ENCODE measurements at regions not wholly inside any gene's neighbourhood (a gene's known extent, or its start where the extent isn't known, plus 50 kb on each side); places are given as distances from the start of the nearest gene placed in this dataset.
"Not testable (repeated sequence)": the region's sequence is repeated elsewhere in the genome, so short reads cannot be mapped to it uniquely, and the experiment has no call there.

GRCh38 chr15:53836618-53837017 lies 77.2 kb upstream of the WDR72 start:
- no peaks in the 10 kb centered on the region for H3K36me3 Mint-ChIP-seq (ENCODE audit: insufficient read depth in 2 of 2)
- H3K27ac Mint-ChIP-seq, result no peak overlapping the region
- H3K27me3 Mint-ChIP-seq (ENCODE audit: low read depth), result no peaks in the 10 kb centered on the region

DNA sequence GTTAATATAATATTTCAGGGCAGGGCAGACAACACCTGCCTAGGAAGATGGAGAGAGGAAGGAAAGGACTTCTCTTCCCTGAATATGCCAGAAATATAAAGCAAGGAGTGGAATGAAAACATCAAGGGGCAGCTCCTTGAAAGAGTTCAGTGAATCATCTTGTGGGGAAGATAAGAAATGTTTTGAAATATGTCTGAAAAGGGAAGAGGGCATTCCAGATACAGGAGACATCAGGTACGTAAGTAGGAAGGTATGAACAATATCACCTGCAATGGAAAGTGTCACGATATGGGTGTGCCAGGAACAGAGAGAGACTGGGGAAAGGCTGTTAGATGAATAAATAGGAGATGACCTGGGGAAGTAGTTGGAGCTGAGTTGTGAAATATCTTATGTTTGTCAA lies 75.8 kb upstream of the WDR72 start:
- H3K36me3 Mint-ChIP-seq (ENCODE audit: insufficient read depth in 2 of 2), result no peaks in the 10 kb centered on the region
- H3K27me3 Mint-ChIP-seq (ENCODE audit: low read depth), result no peaks in the 10 kb centered on the region
- DNase-seq (no peak), ATAC-seq (replicated peaks in 1 of 2) (no peak)
- H3K4me3 Mint-ChIP-seq, result no peak overlapping the region
- H3K4me1 Mint-ChIP-seq (ENCODE audit: low read depth), result no peaks in the 10 kb centered on the region
- H3K9me3 Mint-ChIP-seq, result no peaks in the 10 kb centered on the region
- no peak overlapping the region for H3K27ac Mint-ChIP-seq

More at GRCh38 chr15:53836618-53837017, 77.2 kb upstream of the WDR72 start:
- no peak overlapping the region for H3K4me3 Mint-ChIP-seq
- no peak for ATAC-seq (replicated peaks in 1 of 2)
- no peak for DNase-seq
- no peaks in the 10 kb centered on the region for H3K9me3 Mint-ChIP-seq
- H3K4me1 Mint-ChIP-seq (ENCODE audit: low read depth), result no peaks in the 10 kb centered on the region

GRCh38 chr15:53834214-53834613 lies 74.8 kb upstream of the WDR72 start:
- Mint-ChIP-seq H3K4me1 (ENCODE audit: low read depth) (no peaks in the 10 kb centered on the region), H3K9me3 (peaks cover 2 to 3% of the 10 kb centered on the region in 2 donors), H3K36me3 (ENCODE audit: insufficient read depth in 2 of 2) (no peaks in the 10 kb centered on the region), H3K4me3 (no peak overlapping the region), H3K27ac (no peak overlapping the region), H3K27me3 (ENCODE audit: low read depth) (no peaks in the 10 kb centered on the region)
- ATAC-seq (replicated peaks in 1 of 2), result no peak
- DNase-seq, result no peak

DNA sequence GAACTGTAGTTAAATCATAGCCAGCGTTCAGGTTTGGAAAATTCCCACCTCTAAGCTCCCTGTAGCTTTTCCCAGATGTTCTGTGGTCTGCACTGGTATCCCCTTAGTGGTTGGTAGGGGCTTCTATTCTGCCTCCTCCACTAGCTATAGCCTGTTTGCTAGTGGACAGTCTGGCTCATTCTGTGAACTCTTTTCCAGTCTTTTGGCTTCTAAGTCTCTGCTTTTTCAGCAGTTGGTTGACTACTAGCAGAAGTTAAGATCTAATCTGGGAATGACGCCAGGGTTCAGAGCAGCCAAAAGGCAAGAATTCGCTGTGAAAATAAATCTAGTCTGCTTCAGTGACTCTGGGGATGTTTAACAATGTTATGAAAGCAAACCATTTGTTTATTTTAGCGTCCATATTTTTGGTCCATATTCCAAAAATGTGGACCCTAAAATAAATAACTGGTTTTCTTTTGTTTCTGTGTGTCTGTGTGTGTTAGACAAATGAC lies 73.7 kb upstream of the WDR72 start:
- Mint-ChIP-seq H3K4me1 (ENCODE audit: low read depth) (no peaks in the 10 kb centered on the region), H3K36me3 (ENCODE audit: insufficient read depth in 2 of 2) (no peaks in the 10 kb centered on the region), H3K27me3 (ENCODE audit: low read depth) (no peaks in the 10 kb centered on the region), H3K27ac (no peak overlapping the region), H3K4me3 (no peak overlapping the region), H3K9me3 (peaks cover 3 to 5% of the 10 kb centered on the region in 2 donors)
- DNase-seq, result no peak
- no peak for ATAC-seq (replicated peaks in 1 of 2)

DNA sequence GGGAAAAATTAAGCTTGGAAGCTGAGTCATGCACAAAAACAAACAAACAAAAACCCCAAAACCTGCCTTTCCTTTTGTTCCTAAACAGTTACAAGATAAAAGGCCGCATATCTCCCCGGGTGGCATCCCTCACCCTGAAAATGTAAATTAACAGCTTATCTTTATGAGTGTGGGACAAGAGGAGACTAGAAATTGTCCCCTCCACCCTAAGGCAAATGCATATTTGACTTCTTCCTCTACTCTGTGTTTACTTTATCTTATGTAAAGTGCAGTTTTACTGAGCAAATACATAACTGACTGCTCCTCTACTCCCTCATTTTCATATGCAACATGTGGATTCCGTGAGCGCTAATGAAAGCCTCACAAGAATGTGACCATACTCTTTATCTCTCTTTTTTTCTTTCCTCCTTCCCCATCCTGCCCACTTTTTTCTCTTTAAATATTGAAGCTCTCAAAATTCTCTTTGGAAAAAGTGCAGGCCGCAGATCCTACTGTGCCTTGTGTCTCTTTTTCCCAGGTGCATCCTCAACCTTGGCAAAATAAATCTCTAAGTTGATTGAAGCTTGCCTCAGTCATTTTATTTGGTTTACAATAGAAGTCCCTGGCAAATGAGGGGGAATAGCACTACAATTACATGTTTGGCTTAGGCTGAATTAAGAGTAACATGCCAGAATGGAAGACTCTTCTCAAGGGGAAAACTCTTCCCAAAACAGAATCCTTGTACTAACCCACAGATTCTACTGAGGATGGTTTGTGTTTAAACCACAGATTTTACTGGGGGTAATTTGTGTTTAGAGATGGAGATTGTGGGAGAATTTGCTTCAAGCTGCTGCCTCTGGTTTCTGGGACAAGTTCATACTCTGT lies 72.7 kb upstream of the WDR72 start:
- Mint-ChIP-seq H3K4me1 (ENCODE audit: low read depth) (no peaks in the 10 kb centered on the region), H3K36me3 (ENCODE audit: insufficient read depth in 2 of 2) (no peaks in the 10 kb centered on the region), H3K9me3 (peaks cover 3 to 5% of the 10 kb centered on the region in 2 donors), H3K27ac (no peak overlapping the region), H3K27me3 (ENCODE audit: low read depth) (no peaks in the 10 kb centered on the region), H3K4me3 (no peak overlapping the region)
- ATAC-seq (replicated peaks in 1 of 2), result no peak
- DNase-seq, result no peak

DNA sequence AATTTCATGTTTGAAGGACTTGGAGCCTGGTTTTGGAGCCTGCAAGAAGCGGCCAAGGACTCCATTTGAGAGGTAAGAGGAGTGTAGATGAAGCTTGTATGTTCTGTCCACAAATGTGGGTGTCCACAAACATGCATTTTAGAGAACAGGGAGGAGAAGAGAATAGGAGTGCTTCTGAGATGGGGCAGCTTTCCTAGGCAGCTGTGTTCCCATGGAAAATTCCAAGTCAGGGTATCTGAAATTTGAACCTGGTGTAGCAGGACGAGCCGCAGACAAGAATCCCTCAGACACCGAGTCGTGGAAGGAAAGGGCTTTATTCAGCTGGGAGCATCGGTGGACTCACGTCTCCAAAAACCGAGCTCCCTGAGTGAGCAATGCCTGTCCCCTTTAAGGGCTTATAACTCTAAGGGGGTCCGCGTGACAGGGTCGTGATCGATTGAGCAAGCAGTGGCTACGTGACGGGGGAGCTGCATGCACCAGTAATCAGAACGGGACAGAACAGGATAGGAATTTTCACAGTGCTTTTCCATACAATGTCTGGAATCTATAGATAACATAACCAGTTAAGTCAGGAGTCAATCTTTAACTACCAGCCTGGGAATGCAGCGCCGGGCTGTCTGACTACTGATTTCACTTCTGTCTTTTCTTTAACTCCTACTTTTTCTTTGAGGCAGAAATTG lies 71.4 kb upstream of the WDR72 start:
- no peak for ATAC-seq (replicated peaks in 1 of 2)
- no peaks in the 10 kb centered on the region for H3K27me3 Mint-ChIP-seq (ENCODE audit: low read depth)
- H3K4me3 Mint-ChIP-seq, result no peak overlapping the region
- H3K36me3 Mint-ChIP-seq (ENCODE audit: insufficient read depth in 2 of 2), result no peaks in the 10 kb centered on the region
- H3K27ac Mint-ChIP-seq, result no peak overlapping the region
- peaks cover 3 to 5% of the 10 kb centered on the region in 2 donors for H3K9me3 Mint-ChIP-seq
- H3K4me1 Mint-ChIP-seq (ENCODE audit: low read depth), result no peaks in the 10 kb centered on the region
- DNase-seq, result no peak

GRCh38 chr15:53829923-53830459 lies 70.5 kb upstream of the WDR72 start:
- Mint-ChIP-seq H3K4me3 (no peak overlapping the region), H3K36me3 (ENCODE audit: insufficient read depth in 2 of 2) (no peaks in the 10 kb centered on the region), H3K4me1 (ENCODE audit: low read depth) (no peaks in the 10 kb centered on the region), H3K27ac (no peak overlapping the region), H3K27me3 (ENCODE audit: low read depth) (no peaks in the 10 kb centered on the region), H3K9me3 (peaks cover 3 to 5% of the 10 kb centered on the region in 2 donors)
- ATAC-seq (replicated peaks in 1 of 2), result no peak
- DNase-seq, result no peak

- no peak for ATAC-seq (replicated peaks in 1 of 2)
These were observed 70.0 kb upstream of the WDR72 start for GRCh38 chr15:53829471-53829870.

DNA sequence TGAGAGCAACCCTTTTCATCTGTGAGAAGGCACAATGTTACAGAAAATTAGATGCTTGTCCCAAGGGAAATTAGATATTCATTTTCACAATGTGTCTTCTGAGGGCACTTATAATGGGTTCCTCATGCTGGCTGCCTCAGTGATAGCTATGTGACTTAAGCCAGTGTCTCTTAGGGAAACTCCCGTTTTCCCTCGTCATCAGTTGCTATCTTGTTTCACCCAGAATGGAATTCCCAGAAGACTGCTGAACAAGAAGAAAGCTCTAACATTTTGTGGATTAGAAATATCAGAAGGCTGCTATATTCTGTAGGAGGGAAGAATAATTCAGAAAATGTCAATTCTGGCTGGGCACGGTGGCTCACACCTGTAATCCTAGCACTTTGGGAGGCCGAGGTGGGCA lies 67.9 kb upstream of the WDR72 start:
- ATAC-seq (replicated peaks in 1 of 2), result no peak
- Mint-ChIP-seq H3K27ac (no peak overlapping the region), H3K27me3 (ENCODE audit: low read depth) (no peaks in the 10 kb centered on the region), H3K36me3 (ENCODE audit: insufficient read depth in 2 of 2) (peaks cover 0 to 1% of the 10 kb centered on the region in 2 donors), H3K4me3 (no peak overlapping the region), H3K4me1 (ENCODE audit: low read depth) (no peaks in the 10 kb centered on the region), H3K9me3 (peaks cover 3 to 7% of the 10 kb centered on the region in 2 donors)
- DNase-seq, result no peak

More at GRCh38 chr15:53829471-53829870, 70.0 kb upstream of the WDR72 start:
- Mint-ChIP-seq H3K4me1 (ENCODE audit: low read depth) (no peaks in the 10 kb centered on the region), H3K27me3 (ENCODE audit: low read depth) (no peaks in the 10 kb centered on the region), H3K4me3 (no peak overlapping the region), H3K36me3 (ENCODE audit: insufficient read depth in 2 of 2) (no peaks in the 10 kb centered on the region), H3K9me3 (peaks cover 3 to 5% of the 10 kb centered on the region in 2 donors), H3K27ac (no peak overlapping the region)
- DNase-seq, result no peak

GRCh38 chr15:53811530-53811929 lies 52.1 kb upstream of the WDR72 start:
- Mint-ChIP-seq H3K4me1 (ENCODE audit: low read depth) (no peaks in the 10 kb centered on the region), H3K27ac (no peak overlapping the region), H3K36me3 (ENCODE audit: insufficient read depth in 2 of 2) (no peaks in the 10 kb centered on the region), H3K27me3 (ENCODE audit: low read depth) (no peaks in the 10 kb centered on the region), H3K9me3 (peaks cover 0 to 1% of the 10 kb centered on the region in 2 donors), H3K4me3 (no peak overlapping the region)
- DNase-seq (no peak), ATAC-seq (replicated peaks in 1 of 2) (no peak)

DNA sequence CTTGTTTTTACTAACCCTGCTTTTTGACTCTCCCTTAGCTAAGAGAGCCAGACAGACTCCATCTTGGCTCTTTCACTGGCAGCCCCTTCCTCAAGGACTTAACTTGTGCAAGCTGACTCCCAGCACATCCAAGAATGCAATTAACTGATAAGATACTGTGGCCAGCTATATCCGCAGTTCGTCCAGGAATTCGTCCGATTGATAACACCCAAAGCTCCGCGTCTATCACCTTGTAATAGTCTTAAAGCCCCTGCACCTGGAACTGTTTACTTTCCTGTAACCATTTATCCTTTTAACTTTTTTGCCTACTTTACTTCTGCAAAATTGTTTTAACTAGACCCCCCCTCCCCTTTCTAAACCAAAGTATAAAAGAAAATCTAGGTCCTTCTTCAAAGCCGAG lies 50.8 kb upstream of the WDR72 start:
- not testable (repeated sequence) for H3K36me3 Mint-ChIP-seq (ENCODE audit: insufficient read depth in 2 of 2); H3K9me3 Mint-ChIP-seq; H3K4me3 Mint-ChIP-seq; DNase-seq; H3K4me1 Mint-ChIP-seq (ENCODE audit: low read depth); ATAC-seq (replicated peaks in 1 of 2); H3K27me3 Mint-ChIP-seq (ENCODE audit: low read depth); H3K27ac Mint-ChIP-seq
